Tibial nerve (tissue), 4 donors: ENCODE measurements at regions not wholly inside any gene's neighbourhood (a gene's known extent, or its start where the extent isn't known, plus 50 kb on each side); places are given as distances from the start of the nearest gene placed in this dataset.

Experiments used
- CTCF ChIP-seq, 5 experiments: fragments of 200-600 bp in 3 of 5; fragments of 450-650 bp in 2 of 5; sonication (generic) in 3 of 5; IDR thresholded peaks; one replicate each; pipeline ENCODE4 v1.5.1; 2016 to 2019; ENCODE audit warnings: antibody characterized with exemption in 5 of 5, mild to moderate bottlenecking in 3 of 5, moderate library complexity in 2 of 5
- EP300 ChIP-seq, 2 donors: sonication (generic); formaldehyde crosslinking; IDR thresholded peaks; one replicate each; pipeline ENCODE4 v1.6.1; 2017; ENCODE audit warnings: antibody characterized with exemption in 2 of 2, mild to moderate bottlenecking in 1 of 2
- POLR2A ChIP-seq, 2 donors: fragments of 450-650 bp; IDR thresholded peaks; one replicate each; pipeline ENCODE4 v1.6.1; 2017; ENCODE audit warnings: antibody characterized with exemption in 2 of 2, mild to moderate bottlenecking in 2 of 2, moderate library complexity in 2 of 2

- TF ChIP-seq EP300 (IDR thresholded peaks at IDR 0.05): no peak
- no peak for TF ChIP-seq POLR2A (IDR thresholded peaks at IDR 0.05)
- no peak for TF ChIP-seq CTCF (IDR thresholded peaks at IDR 0.05)
These were observed 108.3 kb upstream of the NCKAP5 start for GRCh38 chr2:133676392-133677130.
